ENCODE measurements at regions not wholly inside any gene's neighbourhood (a gene's known extent, or its start where the extent isn't known, plus 50 kb on each side); places are given as distances from the start of the nearest gene placed in this dataset.
"Not testable (repeated sequence)": the region's sequence is repeated elsewhere in the genome, so short reads cannot be mapped to it uniquely, and the experiment has no call there.

DNA sequence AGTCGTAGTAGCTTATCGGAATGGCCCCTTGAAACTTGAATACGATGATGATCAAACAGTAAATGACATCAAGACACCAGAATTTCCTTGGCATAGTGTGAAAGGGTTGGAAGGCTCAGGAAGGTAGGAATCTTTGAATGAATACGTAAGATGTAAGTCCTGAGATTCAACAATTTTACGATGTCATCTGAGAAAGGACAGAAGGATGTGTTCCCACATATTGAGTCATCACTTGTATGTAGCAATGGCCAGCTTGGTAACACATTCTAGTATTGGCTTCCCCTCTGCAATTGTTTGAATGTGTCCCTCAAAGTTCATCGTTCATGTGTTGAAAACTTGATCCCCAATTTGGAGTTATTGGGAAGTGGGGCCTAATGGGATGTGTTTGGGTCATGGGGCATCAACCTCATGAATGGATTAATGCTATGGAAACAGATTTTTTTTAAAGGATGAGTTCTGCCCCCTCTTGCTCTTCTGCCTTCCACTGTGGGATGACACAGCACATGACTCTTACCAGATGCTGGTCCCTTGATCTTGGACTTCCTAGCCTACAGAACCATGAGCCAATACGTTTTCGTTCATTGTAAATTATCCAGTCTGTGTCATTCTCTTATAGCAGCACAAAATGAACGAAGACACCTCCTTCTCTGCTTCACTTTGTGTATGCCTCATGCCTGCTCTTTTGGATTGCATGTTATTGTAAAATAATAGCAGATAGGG, 284.6 kb downstream of the BCAT1 start:
- DNase-seq = no peak

- no peak for DNase-seq
These were observed 287.2 kb downstream of the BCAT1 start for GRCh38 chr12:24661657-24662096.

- DNase-seq = no peak
These were observed 289.9 kb downstream of the BCAT1 start for GRCh38 chr12:24659016-24659415.

DNA sequence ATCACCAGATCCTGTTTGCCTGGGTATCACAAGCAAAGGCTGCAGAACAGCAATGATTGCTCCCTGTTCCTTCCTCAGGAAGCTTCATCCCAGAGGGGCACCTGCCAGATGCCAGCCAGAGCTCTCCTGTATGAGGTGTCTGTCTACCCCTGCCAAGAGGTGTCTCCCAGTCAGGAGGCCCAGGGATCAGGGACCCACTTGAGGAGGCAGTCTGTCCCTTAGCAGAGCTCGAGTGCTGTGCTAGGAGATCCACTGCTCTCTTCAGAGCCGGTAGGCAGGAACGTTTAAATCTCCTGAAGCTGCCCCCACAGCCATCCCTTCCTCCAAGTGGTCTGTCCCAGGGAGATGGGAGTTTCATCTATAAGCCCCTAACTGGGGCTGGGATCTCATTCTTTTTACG, 294.6 kb downstream of the BCAT1 start:
- not testable (repeated sequence) for DNase-seq

DNA sequence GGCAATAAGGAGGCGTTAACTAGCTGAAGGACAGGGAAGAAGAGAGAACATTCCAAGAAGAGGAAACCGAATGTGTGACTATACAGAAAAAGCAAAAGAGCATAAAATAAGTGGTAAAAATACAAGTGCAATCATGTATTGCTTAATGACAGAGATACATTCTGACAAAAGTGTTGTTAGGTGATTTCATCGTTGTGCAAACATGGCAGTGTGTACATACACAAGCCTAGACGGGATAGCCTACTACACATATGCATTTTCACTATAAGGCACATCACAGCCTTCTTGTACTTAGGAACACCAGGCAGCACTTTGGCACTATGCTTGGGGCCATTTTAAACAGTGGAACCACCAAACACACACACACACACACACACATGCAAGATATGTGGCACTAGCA, 299.3 kb downstream of the BCAT1 start:
- DNase-seq = no peak

DNA sequence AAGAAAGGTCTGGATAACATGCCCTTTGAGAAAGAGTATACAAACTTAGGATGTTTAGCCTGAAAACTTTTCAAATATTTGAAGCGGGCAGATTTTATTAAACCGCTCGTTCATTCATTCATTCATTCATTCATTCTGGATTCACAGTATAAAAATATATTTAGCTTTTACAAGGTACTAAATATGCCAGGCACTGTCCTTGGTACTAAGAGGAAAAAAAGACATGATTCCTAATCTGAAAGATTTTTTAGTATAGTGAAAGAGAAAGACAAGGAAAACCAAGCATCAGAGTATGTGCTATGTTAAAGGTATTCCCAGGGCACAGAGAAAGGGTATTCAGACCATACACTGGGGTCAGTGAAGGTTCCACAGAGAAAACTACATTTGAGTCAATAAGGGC, 299.7 kb downstream of the BCAT1 start:
- no peak for DNase-seq

DNA sequence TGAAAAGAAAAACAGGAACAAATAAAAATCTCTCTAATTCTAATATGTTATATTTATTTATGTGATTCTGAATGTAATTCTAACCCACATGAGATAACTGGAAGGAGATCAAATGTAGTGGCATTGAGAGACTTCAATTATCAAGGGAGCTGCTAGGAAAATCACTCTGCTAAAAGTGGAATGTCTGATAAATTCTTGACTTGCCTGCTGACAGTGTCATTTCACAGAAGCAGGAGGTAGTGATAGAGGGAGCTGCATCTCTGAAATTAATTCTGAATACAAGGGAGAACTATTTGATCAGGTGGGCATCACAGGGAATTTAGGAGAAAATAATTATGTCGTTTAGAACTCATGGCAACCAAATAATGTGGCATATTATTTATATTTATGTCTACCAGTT, 303.6 kb downstream of the BCAT1 start:
- DNase-seq = no peak

GRCh38 chr12:24643120-24644119, 305.5 kb downstream of the BCAT1 start:
- DNase-seq = no peak

- no peak for DNase-seq
These were observed 309.3 kb downstream of the BCAT1 start for GRCh38 chr12:24639641-24640040.

- no peak for DNase-seq
These were observed 316.4 kb downstream of the BCAT1 start for GRCh38 chr12:24632466-24632865.

DNA sequence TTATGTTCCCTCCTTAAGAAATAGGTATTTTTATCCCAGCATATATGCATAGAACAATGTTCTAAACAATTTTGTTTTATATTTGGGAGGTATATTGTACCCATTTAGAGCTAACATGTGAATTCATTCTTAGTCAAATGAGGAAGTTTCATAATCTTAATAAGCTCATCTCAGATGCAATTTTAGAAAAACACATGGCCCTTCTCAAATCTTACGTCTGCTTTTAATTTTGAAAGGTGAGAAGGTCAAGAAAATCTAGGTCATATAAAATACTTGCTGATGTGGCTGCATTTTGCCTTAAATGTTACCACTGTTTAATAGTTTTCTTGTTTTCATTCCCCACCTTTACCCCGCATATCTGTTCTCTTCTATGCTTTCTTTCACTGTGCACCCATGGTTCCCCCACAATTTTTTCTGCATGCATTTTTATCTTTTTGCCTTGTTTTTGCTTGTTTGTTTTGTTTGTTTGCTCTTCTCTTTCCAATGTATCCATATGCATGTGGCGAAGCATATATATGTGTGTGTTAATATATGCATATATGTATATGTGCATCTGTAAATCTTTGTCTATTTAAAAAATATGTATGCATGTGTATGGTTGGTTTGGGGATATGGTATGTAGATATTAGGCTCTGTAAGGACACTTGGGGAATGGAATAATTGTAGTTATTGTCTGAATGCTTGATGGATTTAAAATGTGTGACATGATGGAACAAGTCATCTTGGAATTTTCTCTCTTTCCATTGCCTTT, 317.1 kb downstream of the BCAT1 start:
- no peak for DNase-seq

DNA sequence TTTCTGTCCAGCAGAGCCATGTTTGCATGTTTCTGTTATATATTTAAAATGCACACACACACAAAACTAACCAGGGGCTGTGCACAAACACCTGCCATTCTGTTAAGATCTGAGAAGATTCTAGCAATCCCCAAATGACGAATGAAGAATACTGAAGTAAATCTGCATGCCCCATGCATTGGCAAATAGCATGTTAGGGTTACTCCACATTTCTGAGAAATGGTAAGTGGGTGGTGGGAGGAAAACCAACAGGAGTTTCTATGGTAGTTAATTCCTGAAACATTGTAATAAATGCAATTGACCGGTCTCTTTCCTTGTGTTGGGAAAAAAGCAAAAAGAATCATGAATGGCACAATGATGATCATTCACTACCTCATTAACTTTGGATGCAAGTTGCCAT, 318.0 kb downstream of the BCAT1 start:
- DNase-seq = no peak

GRCh38 chr12:24630446-24630845, 318.5 kb downstream of the BCAT1 start:
- DNase-seq = no peak

DNA sequence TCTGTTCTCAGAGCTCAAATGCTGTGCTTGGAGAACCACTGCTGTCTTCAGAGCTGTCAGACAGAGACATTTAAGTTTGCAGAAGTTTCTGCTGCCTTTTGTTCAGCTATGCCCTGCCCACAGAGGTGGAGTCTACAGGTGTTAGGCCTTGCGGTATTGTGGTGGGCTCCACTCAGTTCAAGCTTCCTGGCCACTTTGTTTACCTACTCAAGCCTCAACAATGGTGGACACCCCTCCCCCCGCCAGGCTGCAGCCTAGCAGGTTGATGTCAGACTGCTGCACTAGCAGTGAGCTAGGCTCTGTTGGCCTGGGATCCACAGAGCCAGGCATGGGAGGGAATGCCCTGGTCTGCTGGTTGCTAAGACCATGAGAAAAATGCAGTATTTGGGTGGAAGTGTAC, 323.8 kb downstream of the BCAT1 start:
- no peak for DNase-seq

- DNase-seq = not testable (repeated sequence)
These were observed 328.9 kb downstream of the BCAT1 start for GRCh38 chr12:24619954-24620353.

- DNase-seq = no peak
These were observed 331.4 kb downstream of the BCAT1 start for GRCh38 chr12:24617471-24617870.

DNA sequence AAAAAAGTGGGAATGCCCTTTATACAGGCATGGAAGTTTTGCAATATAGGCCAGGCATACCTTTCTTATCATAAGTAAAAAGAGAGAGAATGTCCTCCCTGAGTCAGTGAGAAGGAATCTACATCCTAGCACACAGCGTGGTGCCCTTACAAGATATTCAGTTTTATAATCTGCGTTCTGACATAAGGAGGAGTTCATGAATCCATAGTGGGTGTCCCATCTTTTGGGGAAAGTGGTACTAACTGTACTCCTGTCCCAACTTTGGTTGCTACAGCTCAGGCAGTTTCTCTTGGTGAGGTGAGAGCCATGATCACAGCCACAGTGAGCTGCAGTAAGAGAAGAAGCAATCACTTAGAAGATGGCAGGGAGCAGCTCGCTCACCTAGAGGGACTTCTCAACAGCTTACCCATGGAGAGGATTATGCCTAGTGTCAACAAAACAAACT, 332.9 kb downstream of the BCAT1 start:
- DNase-seq = no peak

GRCh38 chr12:24608637-24609285, 340.1 kb downstream of the BCAT1 start:
- DNase-seq = no peak

GRCh38 chr12:24608108-24608507, 340.8 kb downstream of the BCAT1 start:
- DNase-seq = no peak

- DNase-seq = no peak
These were observed 343.0 kb downstream of the BCAT1 start for GRCh38 chr12:24605916-24606315.

DNA sequence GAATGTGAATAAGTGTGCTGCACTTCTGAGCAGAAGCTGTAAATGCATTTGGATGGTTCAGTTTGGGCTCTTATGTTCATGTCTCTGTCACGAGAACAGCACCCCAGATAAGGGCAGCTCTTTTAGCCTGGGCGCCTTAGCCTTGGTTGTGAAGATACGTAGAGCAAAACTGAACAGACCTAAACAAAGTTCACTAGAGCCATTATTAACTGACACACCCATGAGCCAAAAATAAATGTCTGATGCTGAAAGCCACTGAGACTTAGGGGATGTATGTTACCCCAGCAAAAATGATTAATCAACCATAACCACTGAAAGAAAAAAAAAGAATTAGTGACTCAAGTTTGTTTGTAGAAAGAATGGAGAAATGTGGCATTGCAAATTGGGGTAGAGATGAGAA, 343.4 kb downstream of the BCAT1 start:
- no peak for DNase-seq

- no peak for DNase-seq
These were observed 345.5 kb downstream of the BCAT1 start for GRCh38 chr12:24603371-24603770.

GRCh38 chr12:24600996-24601395, 347.9 kb downstream of the BCAT1 start:
- no peak for DNase-seq

All from CD4-positive, alpha-beta T cell treated with Interleukin-12 subunit alpha and Interleukin-12 subunit beta, for 1 hour (primary cell).